HPDE6-E6E7 (cell line): ENCODE measurements at regions not wholly inside any gene's neighbourhood (a gene's known extent, or its start where the extent isn't known, plus 50 kb on each side); places are given as distances from the start of the nearest gene placed in this dataset.
"Not testable (repeated sequence)": the region's sequence is repeated elsewhere in the genome, so short reads cannot be mapped to it uniquely, and the experiment has no call there.

Experiments used
- DNase-seq: peaks from one replicate; pipeline ENCODE4 v3.0.0; 2011; ENCODE audit warnings: missing footprints; ENCODE audit errors: extremely low spot score

GRCh38 chr10:36452851-36453250, 672.5 kb upstream of the ANKRD30A start:
- DNase-seq: no peak

- DNase-seq: no peak
These were observed 673.9 kb upstream of the ANKRD30A start for GRCh38 chr10:36451391-36451970.

GRCh38 chr10:36450380-36450779, 675.0 kb upstream of the ANKRD30A start:
- no peak for DNase-seq

GRCh38 chr10:36448760-36449691, 676.4 kb upstream of the ANKRD30A start:
- no peak for DNase-seq

GRCh38 chr10:36446881-36447280, 678.5 kb upstream of the ANKRD30A start:
- no peak for DNase-seq

GRCh38 chr10:36443233-36443632, 682.2 kb upstream of the ANKRD30A start:
- DNase-seq: no peak

GRCh38 chr10:36441557-36441956, 683.8 kb upstream of the ANKRD30A start:
- no peak for DNase-seq

GRCh38 chr10:36440539-36440938, 684.9 kb upstream of the ANKRD30A start:
- DNase-seq: no peak

GRCh38 chr10:36437367-36437766, 688.0 kb upstream of the ANKRD30A start:
- DNase-seq: no peak

- no peak for DNase-seq
These were observed 696.9 kb upstream of the ANKRD30A start for GRCh38 chr10:36428507-36428906.

GRCh38 chr10:36425131-36425797, 700.1 kb upstream of the ANKRD30A start:
- DNase-seq: no peak

- DNase-seq: no peak
These were observed 700.9 kb upstream of the ANKRD30A start for GRCh38 chr10:36424502-36424901.

GRCh38 chr10:36423821-36424248, 701.6 kb upstream of the ANKRD30A start:
- DNase-seq: no peak

GRCh38 chr10:36421992-36422391, 703.4 kb upstream of the ANKRD30A start:
- DNase-seq: no peak

- DNase-seq: no peak
These were observed 708.9 kb upstream of the ANKRD30A start for GRCh38 chr10:36416513-36416912.

GRCh38 chr10:36412942-36413341, 712.5 kb upstream of the ANKRD30A start:
- DNase-seq: no peak

- not testable (repeated sequence) for DNase-seq
These were observed 725.2 kb upstream of the ANKRD30A start for GRCh38 chr10:36400238-36400637.

GRCh38 chr10:36393801-36394200, 731.6 kb upstream of the ANKRD30A start:
- no peak for DNase-seq

- DNase-seq: no peak
These were observed 734.0 kb upstream of the ANKRD30A start for GRCh38 chr10:36391405-36391804.

- DNase-seq: no peak
These were observed 735.2 kb upstream of the ANKRD30A start for GRCh38 chr10:36390221-36390620.

- no peak for DNase-seq
These were observed 737.2 kb upstream of the ANKRD30A start for GRCh38 chr10:36388166-36388565.

GRCh38 chr10:36385693-36386092, 739.7 kb upstream of the ANKRD30A start:
- no peak for DNase-seq

- no peak for DNase-seq
These were observed 741.3 kb upstream of the FZD8 start for GRCh38 chr10:36383349-36383748.
